Gastrocnemius medialis (tissue), 4 donors: ENCODE measurements at regions not wholly inside any gene's neighbourhood (a gene's known extent, or its start where the extent isn't known, plus 50 kb on each side); places are given as distances from the start of the nearest gene placed in this dataset.
"Not testable (repeated sequence)": the region's sequence is repeated elsewhere in the genome, so short reads cannot be mapped to it uniquely, and the experiment has no call there.

ENCODE experiments used
- ATAC-seq, 2 donors: fragments of 150-250 bp; one replicate each; pipeline ENCODE4 v1.9.1; 2016
- DNase-seq, 2 donors: peaks; one replicate each; pipeline ENCODE4 v3.0.0-alpha.2; 2019
- H3K27ac ChIP-seq, 4 donors: fragments of 200-600 bp; sonication (generic); 1 replicate in 1 of 4; 2 replicates in 3 of 4; pipeline ENCODE4 v1.5.1; 2016 to 2018; ENCODE audit warnings: mild to moderate bottlenecking in 2 of 4, moderate library complexity in 1 of 4
- H3K27me3 ChIP-seq, 3 donors: fragments of 200-600 bp; sonication (generic) in 2 of 3; 1 replicate in 1 of 3; 2 replicates in 2 of 3; pipeline versions ENCODE4 v1.5.1 to v1.6.0; 2016 to 2019; ENCODE audit warnings: mild to moderate bottlenecking in 1 of 3, moderate library complexity in 1 of 3
- H3K36me3 ChIP-seq, 2 donors: fragments of 200-600 bp; sonication (generic) in 1 of 2; one replicate each; pipeline ENCODE4 v1.5.1; 2017 to 2018
- H3K4me1 ChIP-seq, 2 donors: fragments of 200-600 bp; sonication (generic) in 1 of 2; one replicate each; pipeline ENCODE4 v1.5.1; 2016 to 2017; ENCODE audit warnings: mild to moderate bottlenecking in 2 of 2
- H3K4me3 ChIP-seq, 4 donors: fragments of 200-600 bp; sonication (generic) in 3 of 4; 1 replicate in 1 of 4; 2 replicates in 3 of 4; pipeline ENCODE4 v1.5.1; 2016 to 2019; ENCODE audit warnings: mild to moderate bottlenecking in 2 of 4
- H3K9me3 ChIP-seq, 3 donors: fragments of 200-600 bp; sonication (generic) in 2 of 3; 1 replicate in 1 of 3; 2 replicates in 2 of 3; pipeline ENCODE4 v1.5.1; 2016 to 2019
- POLR2A ChIP-seq, 2 donors: fragments of 450-650 bp; IDR thresholded peaks; one replicate each; pipeline ENCODE4 v1.6.1; 2017; ENCODE audit warnings: antibody characterized with exemption in 2 of 2, mild to moderate bottlenecking in 2 of 2, moderate library complexity in 2 of 2
- in situ Hi-C, 4 donors: fragments of 200-750 bp; cut with MboI; loops; one replicate each; pipeline versions ENCODE4 v1.15.0 to v1.8.0; 2017; ENCODE audit warnings: low sequenced_read_pairs in 4 of 4
- intact Hi-C: fragments of 100-400 bp; cut with DNase I; formaldehyde crosslinking; loops from one replicate; pipeline ENCODE4 v1.15.1; 2023; ENCODE audit warnings: low total_unique reads
- TF ChIP-seq, protein P1 (sequence below), 5 experiments: fragments of 450-650 bp in 3 of 5; fragments of 200-600 bp in 2 of 5; sonication (generic) in 2 of 5; IDR thresholded peaks in 4 of 5; conservative IDR thresholded peaks in 1 of 5; 1 replicate in 4 of 5; 2 replicates in 1 of 5; pipeline ENCODE4 v1.5.1; 2016 to 2019; ENCODE audit warnings: antibody characterized with exemption in 5 of 5, mild to moderate bottlenecking in 3 of 5, moderate library complexity in 3 of 5

DNA sequence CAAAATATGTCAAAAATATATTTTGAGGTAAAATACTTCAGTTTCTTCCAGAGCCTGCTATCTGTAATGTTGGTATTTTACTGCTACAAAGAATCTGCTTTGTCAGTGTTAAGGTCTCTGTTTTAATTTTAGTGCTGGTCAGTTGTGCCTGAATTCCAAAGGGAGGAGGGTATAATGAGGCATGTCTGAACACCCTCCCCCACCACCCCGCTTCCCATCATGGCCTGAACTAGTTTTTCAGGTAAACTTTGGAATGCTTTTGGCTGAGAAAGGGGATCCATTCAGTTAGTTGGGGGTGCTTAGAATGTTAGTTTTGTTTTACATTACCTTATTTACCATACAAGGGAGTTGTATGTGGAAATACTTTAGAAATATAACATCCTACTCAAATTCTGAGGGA is 158.5 kb downstream of the MID1IP1 start:
- intact Hi-C loops (no loop called here), in situ Hi-C loops (no loop called here)
- no peaks in the 10 kb centered on the region for H3K36me3 ChIP-seq
- no peak overlapping the region for H3K4me3 ChIP-seq
- no peak for ATAC-seq
- H3K27ac ChIP-seq, result peak overlapping the region in 2 of 4 donors; percentile 34 to 45
- H3K9me3 ChIP-seq, result no peaks in the 10 kb centered on the region
- H3K4me1 ChIP-seq, result peaks cover 0 to 6% of the 10 kb centered on the region in 2 donors
- TF ChIP-seq POLR2A (IDR thresholded peaks at IDR 0.05), result no peak
- TF ChIP-seq, protein P1, sequence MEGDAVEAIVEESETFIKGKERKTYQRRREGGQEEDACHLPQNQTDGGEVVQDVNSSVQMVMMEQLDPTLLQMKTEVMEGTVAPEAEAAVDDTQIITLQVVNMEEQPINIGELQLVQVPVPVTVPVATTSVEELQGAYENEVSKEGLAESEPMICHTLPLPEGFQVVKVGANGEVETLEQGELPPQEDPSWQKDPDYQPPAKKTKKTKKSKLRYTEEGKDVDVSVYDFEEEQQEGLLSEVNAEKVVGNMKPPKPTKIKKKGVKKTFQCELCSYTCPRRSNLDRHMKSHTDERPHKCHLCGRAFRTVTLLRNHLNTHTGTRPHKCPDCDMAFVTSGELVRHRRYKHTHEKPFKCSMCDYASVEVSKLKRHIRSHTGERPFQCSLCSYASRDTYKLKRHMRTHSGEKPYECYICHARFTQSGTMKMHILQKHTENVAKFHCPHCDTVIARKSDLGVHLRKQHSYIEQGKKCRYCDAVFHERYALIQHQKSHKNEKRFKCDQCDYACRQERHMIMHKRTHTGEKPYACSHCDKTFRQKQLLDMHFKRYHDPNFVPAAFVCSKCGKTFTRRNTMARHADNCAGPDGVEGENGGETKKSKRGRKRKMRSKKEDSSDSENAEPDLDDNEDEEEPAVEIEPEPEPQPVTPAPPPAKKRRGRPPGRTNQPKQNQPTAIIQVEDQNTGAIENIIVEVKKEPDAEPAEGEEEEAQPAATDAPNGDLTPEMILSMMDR (IDR thresholded peaks at IDR 0.05 in 4 of 5, conservative IDR thresholded peaks at IDR 0.05 in 1 of 5), result no peak
- DNase-seq, result no peak
- H3K27me3 ChIP-seq, result no peaks in the 10 kb centered on the region

DNA sequence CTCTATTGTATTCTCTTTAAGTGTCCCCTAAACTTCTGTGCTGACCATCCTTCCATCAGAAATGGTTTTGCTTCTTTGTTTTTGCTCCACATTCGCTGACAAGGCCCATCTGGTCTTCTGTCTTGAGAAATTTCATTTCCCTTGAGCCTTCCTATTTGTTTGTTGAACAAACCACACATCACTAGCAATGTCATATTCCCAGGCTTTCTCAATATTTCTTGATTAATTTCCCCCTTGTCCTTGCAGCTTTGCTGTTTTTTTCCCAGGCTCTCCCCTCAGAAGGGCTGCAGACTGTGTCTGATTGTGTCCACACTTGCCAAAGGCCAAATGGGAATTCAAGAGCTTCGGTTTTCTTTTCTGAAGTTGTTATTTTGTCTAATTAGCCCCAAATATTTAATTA is 158.9 kb downstream of the MID1IP1 start:
- Histone ChIP-seq H3K4me3 (no peak overlapping the region), H3K4me1 (peaks cover 0 to 6% of the 10 kb centered on the region in 2 donors), H3K36me3 (no peaks in the 10 kb centered on the region), H3K27me3 (no peaks in the 10 kb centered on the region), H3K9me3 (no peaks in the 10 kb centered on the region), H3K27ac (peak overlapping the region in 2 of 4 donors; percentile 34 to 45)
- intact Hi-C loops (no loop called here), in situ Hi-C loops (no loop called here)
- DNase-seq (no peak), ATAC-seq (peak in 1 of 2 donors; percentile 80)
- no peak for TF ChIP-seq POLR2A (IDR thresholded peaks at IDR 0.05)
- TF ChIP-seq, protein P1 (IDR thresholded peaks at IDR 0.05 in 4 of 5, conservative IDR thresholded peaks at IDR 0.05 in 1 of 5), result no peak

DNA sequence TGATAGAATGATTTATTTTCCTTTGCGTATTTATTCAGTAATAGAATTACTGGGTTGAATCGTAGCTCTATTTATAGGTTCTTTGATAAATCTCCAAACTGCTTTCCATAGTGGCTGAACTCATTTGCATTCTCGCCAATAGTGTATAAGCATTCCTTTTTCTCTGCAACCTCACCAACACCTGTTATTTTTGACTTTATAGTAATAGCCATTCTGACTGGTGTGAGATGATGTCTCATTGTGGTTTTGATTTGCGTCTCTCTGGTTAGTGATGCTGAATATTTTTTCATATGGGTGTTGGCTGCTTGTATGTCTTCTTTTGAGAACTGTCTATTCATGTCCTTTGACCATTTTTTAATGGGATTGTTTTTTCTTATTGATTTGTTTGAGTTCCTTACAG is 160.7 kb downstream of the MID1IP1 start:
- Histone ChIP-seq H3K9me3 (no peaks in the 10 kb centered on the region), H3K27me3 (no peaks in the 10 kb centered on the region), H3K36me3 (no peaks in the 10 kb centered on the region), H3K4me1 (peaks cover 0 to 6% of the 10 kb centered on the region in 2 donors), H3K4me3 (no peak overlapping the region), H3K27ac (no peak overlapping the region)
- in situ Hi-C loops (no loop called here), intact Hi-C loops (no loop called here)
- no peak for DNase-seq
- no peak for TF ChIP-seq POLR2A (IDR thresholded peaks at IDR 0.05)
- TF ChIP-seq, protein P1 (IDR thresholded peaks at IDR 0.05 in 4 of 5, conservative IDR thresholded peaks at IDR 0.05 in 1 of 5), result no peak
- no peak for ATAC-seq

GRCh38 chrX:38963244-38963643 is 162.0 kb downstream of the MID1IP1 start:
- in situ Hi-C loops, result not testable (repeated sequence)

GRCh38 chrX:38965888-38966287 is 164.6 kb downstream of the MID1IP1 start:
- Histone ChIP-seq H3K4me3 (no peak overlapping the region), H3K4me1 (no peaks in the 10 kb centered on the region), H3K9me3 (no peaks in the 10 kb centered on the region), H3K27me3 (no peaks in the 10 kb centered on the region), H3K36me3 (no peaks in the 10 kb centered on the region), H3K27ac (no peak overlapping the region)
- DNase-seq (no peak), ATAC-seq (no peak)
- in situ Hi-C loops (no loop called here), intact Hi-C loops (no loop called here)
- no peak for TF ChIP-seq POLR2A (IDR thresholded peaks at IDR 0.05)
- TF ChIP-seq, protein P1 (IDR thresholded peaks at IDR 0.05 in 4 of 5, conservative IDR thresholded peaks at IDR 0.05 in 1 of 5), result no peak

More at GRCh38 chrX:38963244-38963643, 162.0 kb downstream of the MID1IP1 start:
- H3K27ac ChIP-seq, intact Hi-C loops, H3K4me3 ChIP-seq, H3K9me3 ChIP-seq, H3K36me3 ChIP-seq, H3K27me3 ChIP-seq, DNase-seq, H3K4me1 ChIP-seq, ATAC-seq: not testable (repeated sequence)
